Right hindlimb (tissue), 1 donor: ENCODE measurements at regions not wholly inside any gene's neighbourhood (a gene's known extent, or its start where the extent isn't known, plus 50 kb on each side); places are given as distances from the start of the nearest gene placed in this dataset.

Experiments
- DNase-seq: peaks from one replicate; pipeline ENCODE4 v3.0.0-alpha.2; 2018

DNA sequence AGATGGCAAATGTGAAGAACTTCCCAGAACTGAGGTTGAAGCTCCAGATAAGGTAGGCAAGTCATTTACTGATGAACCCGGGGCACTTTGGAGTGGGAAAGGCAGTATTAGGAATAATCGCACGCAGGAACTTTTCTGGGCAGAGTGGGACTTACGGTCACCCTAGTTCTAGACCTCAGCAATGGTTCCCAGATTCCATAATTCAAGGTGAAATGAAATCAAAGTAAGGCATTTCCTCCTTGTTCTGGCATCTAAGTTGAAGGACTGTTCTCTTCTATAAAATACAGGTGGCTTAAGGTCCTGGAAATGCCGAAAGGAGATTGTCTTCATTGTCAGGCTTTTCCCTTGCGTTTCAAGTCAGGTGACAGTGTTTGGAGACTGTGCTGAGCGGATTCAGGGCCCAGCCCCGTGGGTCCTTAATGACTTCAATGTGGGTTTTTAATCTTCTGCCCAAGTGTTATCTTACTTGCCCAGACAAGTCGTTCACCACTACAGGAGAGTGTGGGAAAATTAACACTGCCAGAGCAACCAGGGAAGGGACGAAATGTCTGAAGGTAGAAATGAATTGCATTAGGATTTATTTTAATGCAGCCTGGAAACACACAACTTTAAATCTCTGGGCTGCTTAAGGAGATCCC, 52.1 kb upstream of the STOX2 start:
- DNase-seq: no peak

DNA sequence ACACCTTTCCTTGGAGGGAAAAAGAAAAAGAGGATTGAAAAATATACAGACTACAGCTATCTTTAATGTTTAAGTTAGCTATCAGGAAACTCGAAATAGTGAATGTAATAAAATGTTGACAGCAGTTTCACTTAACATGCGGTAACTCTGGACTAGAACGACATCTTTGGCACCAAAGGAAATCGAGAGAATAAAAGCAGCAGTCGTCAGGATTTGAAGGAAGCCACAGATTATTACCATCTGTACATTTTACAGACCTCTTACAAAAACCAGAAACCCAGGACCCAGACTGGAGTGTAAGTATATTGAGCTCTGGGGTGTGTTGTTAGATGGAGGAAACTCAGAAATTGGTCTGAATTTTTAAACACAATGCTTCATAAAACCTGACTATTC, 51.6 kb upstream of the STOX2 start:
- DNase-seq: no peak
